Hematopoietic multipotent progenitor cell treated with erythropoietin and hydrocortisone succinate and interleukin-3 and kit ligand, for 4 days (in vitro differentiated cells): ENCODE measurements at regions not wholly inside any gene's neighbourhood (a gene's known extent, or its start where the extent isn't known, plus 50 kb on each side); places are given as distances from the start of the nearest gene placed in this dataset.

Experiments
- DNase-seq: peaks from one replicate; pipeline ENCODE4 v3.0.0-alpha.2; 2015

- no peak for DNase-seq
Measured at GRCh38 chr14:64639340-64639821, 64.8 kb upstream of the PLEKHG3 start.

- DNase-seq, result no peak
Measured at GRCh38 chr14:64640839-64641238, 63.4 kb upstream of the PLEKHG3 start.

- DNase-seq, result no peak
Measured at GRCh38 chr14:64641760-64642159, 62.5 kb upstream of the PLEKHG3 start.

- DNase-seq, result no peak
Measured at GRCh38 chr14:64643709-64644108, 60.5 kb upstream of the PLEKHG3 start.

GRCh38 chr14:64644629-64645028 lies 59.6 kb upstream of the PLEKHG3 start:
- no peak for DNase-seq

GRCh38 chr14:64645220-64645892 lies 58.9 kb upstream of the PLEKHG3 start:
- DNase-seq, result no peak

- DNase-seq, result no peak
Measured at GRCh38 chr14:64646103-64646502, 58.1 kb upstream of the PLEKHG3 start.

GRCh38 chr14:64649383-64649998 lies 54.7 kb upstream of the PLEKHG3 start:
- no peak for DNase-seq

GRCh38 chr14:64653900-64654245 lies 50.4 kb upstream of the PLEKHG3 start:
- no peak for DNase-seq

GRCh38 chr14:64654246-64654900 lies 49.9 kb upstream of the PLEKHG3 start:
- DNase-seq, result peak; percentile 73
